ENCODE measurements at regions not wholly inside any gene's neighbourhood (a gene's known extent, or its start where the extent isn't known, plus 50 kb on each side); places are given as distances from the start of the nearest gene placed in this dataset.
"Not testable (repeated sequence)": the region's sequence is repeated elsewhere in the genome, so short reads cannot be mapped to it uniquely, and the experiment has no call there.

DNA sequence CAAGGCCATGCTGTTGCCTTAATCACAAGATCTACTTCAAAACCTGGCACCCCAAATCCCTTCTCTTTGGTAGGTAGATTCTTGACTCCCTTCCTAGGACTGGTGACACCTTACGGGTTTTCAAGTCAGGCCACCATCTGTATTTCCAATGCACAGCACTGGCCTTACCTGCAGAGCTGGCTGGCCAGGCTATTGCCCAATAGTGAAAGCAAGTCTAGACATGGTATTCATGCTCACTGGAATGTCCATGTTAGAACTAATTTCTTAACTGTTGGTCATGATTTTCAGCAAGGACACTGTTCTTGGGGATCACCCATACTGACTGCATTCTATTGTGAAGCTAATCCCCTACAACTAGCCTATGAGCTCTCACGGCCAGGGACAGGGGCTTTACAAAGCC lies 313.1 kb upstream of the RNF32 start:
- Mint-ChIP-seq H3K36me3 (ENCODE audit: low read depth) (no peaks in the 10 kb centered on the region), H3K27me3 (ENCODE audit: low read depth) (peaks cover 7% of the 10 kb centered on the region), H3K27ac (no peak overlapping the region), H3K9me3 (no peaks in the 10 kb centered on the region), H3K4me1 (ENCODE audit: low read depth) (no peaks in the 10 kb centered on the region), H3K4me3 (no peak overlapping the region)
- intact Hi-C loops (cut with micrococcal nuclease), result no loop called here
- CTCF ChIA-PET, result no interaction called here
- no peak for DNase-seq

- no peak overlapping the region for H3K27ac Mint-ChIP-seq
- no peaks in the 10 kb centered on the region for H3K4me1 Mint-ChIP-seq (ENCODE audit: low read depth)
- H3K27me3 Mint-ChIP-seq (ENCODE audit: low read depth), result peaks cover 11% of the 10 kb centered on the region
- no peaks in the 10 kb centered on the region for H3K9me3 Mint-ChIP-seq
- no peak for DNase-seq
- CTCF ChIA-PET, result no interaction called here
- H3K4me3 Mint-ChIP-seq, result no peak overlapping the region
- intact Hi-C loops (cut with micrococcal nuclease), result no loop called here
- no peaks in the 10 kb centered on the region for H3K36me3 Mint-ChIP-seq (ENCODE audit: low read depth)
These were observed 316.4 kb upstream of the RNF32 start for GRCh38 chr7:156324201-156324600.

GRCh38 chr7:156321430-156321829 lies 319.1 kb upstream of the RNF32 start:
- H3K9me3 Mint-ChIP-seq; H3K4me3 Mint-ChIP-seq; H3K4me1 Mint-ChIP-seq (ENCODE audit: low read depth); H3K27ac Mint-ChIP-seq; DNase-seq; intact Hi-C loops (cut with micrococcal nuclease); CTCF ChIA-PET; H3K36me3 Mint-ChIP-seq (ENCODE audit: low read depth): not testable (repeated sequence)
- peaks cover 15% of the 10 kb centered on the region for H3K27me3 Mint-ChIP-seq (ENCODE audit: low read depth)

GRCh38 chr7:156318926-156319325 lies 321.6 kb upstream of the RNF32 start:
- Mint-ChIP-seq H3K36me3 (ENCODE audit: low read depth) (no peaks in the 10 kb centered on the region), H3K9me3 (peaks cover 16% of the 10 kb centered on the region), H3K4me3 (no peak overlapping the region), H3K4me1 (ENCODE audit: low read depth) (no peaks in the 10 kb centered on the region), H3K27ac (no peak overlapping the region), H3K27me3 (ENCODE audit: low read depth) (peaks cover 13% of the 10 kb centered on the region)
- intact Hi-C loops (cut with micrococcal nuclease), result no loop called here
- CTCF ChIA-PET, result no interaction called here
- no peak for DNase-seq

DNA sequence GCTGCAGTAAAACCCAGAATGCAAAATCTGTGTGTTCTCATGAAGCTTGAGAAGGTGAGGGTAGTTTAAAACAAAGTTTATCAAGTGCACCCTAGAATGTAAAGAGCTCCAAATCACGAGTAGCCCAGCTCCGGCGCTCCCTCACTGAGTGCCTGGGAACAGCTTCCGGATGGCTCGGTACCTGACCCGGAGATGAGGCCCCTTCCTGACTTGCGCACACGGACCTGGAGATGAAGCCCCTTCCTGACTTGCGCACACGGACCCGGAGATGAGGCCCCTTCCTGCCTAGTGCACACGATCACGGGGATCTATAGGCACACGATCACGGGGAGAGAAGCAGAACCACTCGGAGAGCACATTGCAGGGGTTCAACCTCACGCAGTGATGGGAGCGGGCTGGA lies 322.1 kb upstream of the RNF32 start:
- no peak for DNase-seq
- no peaks in the 10 kb centered on the region for H3K4me1 Mint-ChIP-seq (ENCODE audit: low read depth)
- H3K36me3 Mint-ChIP-seq (ENCODE audit: low read depth), result no peaks in the 10 kb centered on the region
- no peak overlapping the region for H3K4me3 Mint-ChIP-seq
- H3K27me3 Mint-ChIP-seq (ENCODE audit: low read depth), result peaks cover 13% of the 10 kb centered on the region
- intact Hi-C loops (cut with micrococcal nuclease), result no loop called here
- no peak overlapping the region for H3K27ac Mint-ChIP-seq
- H3K9me3 Mint-ChIP-seq, result peaks cover 16% of the 10 kb centered on the region
- CTCF ChIA-PET, result no interaction called here

GRCh38 chr7:156309016-156309620 lies 331.5 kb upstream of the RNF32 start:
- H3K27me3 Mint-ChIP-seq (ENCODE audit: low read depth), result no peaks in the 10 kb centered on the region
- H3K36me3 Mint-ChIP-seq (ENCODE audit: low read depth), result no peaks in the 10 kb centered on the region
- intact Hi-C loops (cut with micrococcal nuclease), result no loop called here
- peaks cover 2% of the 10 kb centered on the region for H3K9me3 Mint-ChIP-seq
- no peak overlapping the region for H3K27ac Mint-ChIP-seq
- no peak for DNase-seq
- H3K4me3 Mint-ChIP-seq, result no peak overlapping the region
- no peaks in the 10 kb centered on the region for H3K4me1 Mint-ChIP-seq (ENCODE audit: low read depth)
- CTCF ChIA-PET, result no interaction called here

- H3K4me3 Mint-ChIP-seq, result no peak overlapping the region
- intact Hi-C loops (cut with micrococcal nuclease), result no loop called here
- H3K4me1 Mint-ChIP-seq (ENCODE audit: low read depth), result no peaks in the 10 kb centered on the region
- peaks cover 2% of the 10 kb centered on the region for H3K9me3 Mint-ChIP-seq
- H3K36me3 Mint-ChIP-seq (ENCODE audit: low read depth), result no peaks in the 10 kb centered on the region
- DNase-seq, result no peak
- no peak overlapping the region for H3K27ac Mint-ChIP-seq
- no peaks in the 10 kb centered on the region for H3K27me3 Mint-ChIP-seq (ENCODE audit: low read depth)
- CTCF ChIA-PET, result interaction anchor here (1.0 kb wide), 1 partner anchor 173 kb away, joined by 4 read pairs; no protein-coding TSS in a partner anchor
These were observed 333.4 kb upstream of the RNF32 start for GRCh38 chr7:156307193-156307592.

DNA sequence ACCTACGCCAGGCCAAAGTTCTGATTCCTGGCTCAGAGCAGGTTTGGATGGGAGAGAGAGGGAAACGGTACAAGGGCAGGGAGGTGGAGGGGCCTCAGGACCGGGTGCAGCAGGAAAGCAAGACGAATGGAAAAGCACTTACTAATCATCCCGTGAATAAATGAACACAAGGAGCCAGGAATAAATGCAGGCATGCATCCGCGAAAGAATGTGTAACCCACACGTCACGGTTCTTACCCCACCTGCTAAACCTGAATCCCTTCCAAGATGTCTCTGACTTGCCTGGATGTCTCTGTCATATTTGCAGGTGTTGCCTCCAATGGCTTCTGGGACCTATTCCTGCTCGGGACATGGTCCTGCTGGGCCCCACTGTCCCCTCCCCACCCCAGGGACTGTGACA lies 335.2 kb upstream of the RNF32 start:
- H3K9me3 Mint-ChIP-seq, result peaks cover 4% of the 10 kb centered on the region
- intact Hi-C loops (cut with micrococcal nuclease), result no loop called here
- no peaks in the 10 kb centered on the region for H3K4me1 Mint-ChIP-seq (ENCODE audit: low read depth)
- H3K4me3 Mint-ChIP-seq, result no peak overlapping the region
- DNase-seq, result no peak
- no peaks in the 10 kb centered on the region for H3K36me3 Mint-ChIP-seq (ENCODE audit: low read depth)
- no peaks in the 10 kb centered on the region for H3K27me3 Mint-ChIP-seq (ENCODE audit: low read depth)
- CTCF ChIA-PET, result no interaction called here
- H3K27ac Mint-ChIP-seq, result no peak overlapping the region

- H3K27ac Mint-ChIP-seq, result no peak overlapping the region
- no peaks in the 10 kb centered on the region for H3K4me1 Mint-ChIP-seq (ENCODE audit: low read depth)
- H3K36me3 Mint-ChIP-seq (ENCODE audit: low read depth), result no peaks in the 10 kb centered on the region
- CTCF ChIA-PET, result no interaction called here
- peaks cover 9% of the 10 kb centered on the region for H3K9me3 Mint-ChIP-seq
- intact Hi-C loops (cut with micrococcal nuclease), result no loop called here
- peaks cover 5% of the 10 kb centered on the region for H3K27me3 Mint-ChIP-seq (ENCODE audit: low read depth)
- H3K4me3 Mint-ChIP-seq, result no peak overlapping the region
- DNase-seq, result no peak
These were observed 357.8 kb upstream of the RNF32 start for GRCh38 chr7:156282816-156283215.

- CTCF ChIA-PET, result no interaction called here
- Mint-ChIP-seq H3K4me3 (no peak overlapping the region), H3K9me3 (peaks cover 7% of the 10 kb centered on the region), H3K36me3 (ENCODE audit: low read depth) (no peaks in the 10 kb centered on the region), H3K27me3 (ENCODE audit: low read depth) (peaks cover 2% of the 10 kb centered on the region), H3K4me1 (ENCODE audit: low read depth) (no peaks in the 10 kb centered on the region), H3K27ac (no peak overlapping the region)
- DNase-seq, result no peak
- intact Hi-C loops (cut with micrococcal nuclease), result no loop called here
These were observed 360.9 kb upstream of the RNF32 start for GRCh38 chr7:156279635-156280034.

DNA sequence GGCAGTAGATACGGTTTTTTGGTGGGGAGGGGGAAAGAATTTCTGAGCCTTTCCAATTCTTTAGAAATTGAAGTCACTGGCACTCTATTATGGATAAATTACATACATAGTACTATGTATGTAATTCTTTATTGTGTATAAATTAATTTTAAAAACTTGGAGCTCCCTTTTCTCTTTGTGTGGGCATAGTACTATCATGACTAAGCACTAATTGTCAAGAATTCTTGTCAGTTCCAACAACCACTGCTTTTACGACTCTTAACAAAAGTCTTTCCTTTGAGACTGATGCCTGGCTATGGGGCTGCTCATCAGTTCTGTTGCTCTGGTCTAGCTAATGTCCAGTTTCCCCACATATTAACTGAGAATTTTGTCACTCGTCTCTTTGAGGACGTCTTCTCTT lies 365.3 kb upstream of the RNF32 start:
- Mint-ChIP-seq H3K27me3 (ENCODE audit: low read depth) (peaks cover 4% of the 10 kb centered on the region), H3K27ac (no peak overlapping the region), H3K9me3 (no peaks in the 10 kb centered on the region), H3K4me1 (ENCODE audit: low read depth) (no peaks in the 10 kb centered on the region), H3K4me3 (no peak overlapping the region), H3K36me3 (ENCODE audit: low read depth) (no peaks in the 10 kb centered on the region)
- CTCF ChIA-PET, result no interaction called here
- DNase-seq, result no peak
- intact Hi-C loops (cut with micrococcal nuclease), result no loop called here

GRCh38 chr7:156274557-156274956 lies 366.0 kb upstream of the RNF32 start:
- no peak overlapping the region for H3K4me3 Mint-ChIP-seq
- intact Hi-C loops (cut with micrococcal nuclease), result no loop called here
- CTCF ChIA-PET, result no interaction called here

GRCh38 chr7:156261581-156261980 lies 379.0 kb upstream of the RNF32 start:
- no peaks in the 10 kb centered on the region for H3K36me3 Mint-ChIP-seq (ENCODE audit: low read depth)
- peaks cover 7% of the 10 kb centered on the region for H3K27me3 Mint-ChIP-seq (ENCODE audit: low read depth)
- H3K27ac Mint-ChIP-seq, result no peak overlapping the region
- H3K4me1 Mint-ChIP-seq (ENCODE audit: low read depth), result no peaks in the 10 kb centered on the region
- CTCF ChIA-PET, result interaction anchor here (0.5 kb wide), 1 partner anchor 208 kb away, joined by 3 read pairs; no protein-coding TSS in a partner anchor
- no peak overlapping the region for H3K4me3 Mint-ChIP-seq
- no peaks in the 10 kb centered on the region for H3K9me3 Mint-ChIP-seq
- no peak for DNase-seq
- intact Hi-C loops (cut with micrococcal nuclease), result no loop called here

More at GRCh38 chr7:156274557-156274956, 366.0 kb upstream of the RNF32 start:
- DNase-seq, result no peak
- H3K9me3 Mint-ChIP-seq, result no peaks in the 10 kb centered on the region
- H3K36me3 Mint-ChIP-seq (ENCODE audit: low read depth), result no peaks in the 10 kb centered on the region
- H3K4me1 Mint-ChIP-seq (ENCODE audit: low read depth), result no peaks in the 10 kb centered on the region
- peaks cover 4% of the 10 kb centered on the region for H3K27me3 Mint-ChIP-seq (ENCODE audit: low read depth)
- H3K27ac Mint-ChIP-seq, result no peak overlapping the region

GRCh38 chr7:156257904-156258303 lies 382.7 kb upstream of the RNF32 start:
- no peaks in the 10 kb centered on the region for H3K36me3 Mint-ChIP-seq (ENCODE audit: low read depth)
- H3K4me1 Mint-ChIP-seq (ENCODE audit: low read depth), result no peaks in the 10 kb centered on the region

More at GRCh38 chr7:156257904-156258303, 382.7 kb upstream of the RNF32 start:
- Mint-ChIP-seq H3K4me3 (no peak overlapping the region), H3K27me3 (ENCODE audit: low read depth) (peaks cover 12% of the 10 kb centered on the region), H3K27ac (no peak overlapping the region), H3K9me3 (no peaks in the 10 kb centered on the region)
- intact Hi-C loops (cut with micrococcal nuclease), result no loop called here
- no peak for DNase-seq
- CTCF ChIA-PET, result no interaction called here

All from activated naive CD4-positive, alpha-beta T cell treated with anti-CD3 and anti-CD28 coated beads for 36 hours (primary cell).